ENCODE measurements at regions not wholly inside any gene's neighbourhood (a gene's known extent, or its start where the extent isn't known, plus 50 kb on each side); places are given as distances from the start of the nearest gene placed in this dataset.
"Not testable (repeated sequence)": the region's sequence is repeated elsewhere in the genome, so short reads cannot be mapped to it uniquely, and the experiment has no call there.

- no peak for DNase-seq
Measured at GRCh38 chr12:46538976-46539375, 166.4 kb upstream of the SLC38A2 start.

- no peak for DNase-seq
Measured at GRCh38 chr12:46537387-46537955, 164.9 kb upstream of the SLC38A2 start.

GRCh38 chr12:46536316-46536715 is 163.7 kb upstream of the SLC38A2 start:
- DNase-seq: not testable (repeated sequence)

DNA sequence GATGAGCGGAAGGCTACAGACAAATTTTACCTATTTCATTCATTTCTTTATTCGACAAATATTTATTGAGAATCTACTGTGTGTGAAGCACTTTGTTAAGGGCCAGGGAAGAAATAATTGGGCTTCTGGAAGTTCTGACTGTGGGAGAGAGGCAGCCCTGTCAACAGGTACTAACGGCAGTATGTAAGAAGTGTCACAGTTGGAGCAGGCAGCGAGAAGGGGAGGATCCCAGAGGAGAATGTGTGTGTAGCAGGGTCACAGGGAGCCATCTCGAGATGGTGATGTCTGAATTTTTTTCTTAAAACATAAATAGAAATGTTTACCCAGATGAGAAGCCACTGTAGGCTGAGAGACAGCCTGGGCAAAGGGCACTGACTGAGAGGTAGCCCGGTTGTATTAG is 163.3 kb upstream of the SLC38A2 start:
- no peak for DNase-seq

- no peak for DNase-seq
Measured at GRCh38 chr12:46535376-46535775, 162.8 kb upstream of the SLC38A2 start.

DNA sequence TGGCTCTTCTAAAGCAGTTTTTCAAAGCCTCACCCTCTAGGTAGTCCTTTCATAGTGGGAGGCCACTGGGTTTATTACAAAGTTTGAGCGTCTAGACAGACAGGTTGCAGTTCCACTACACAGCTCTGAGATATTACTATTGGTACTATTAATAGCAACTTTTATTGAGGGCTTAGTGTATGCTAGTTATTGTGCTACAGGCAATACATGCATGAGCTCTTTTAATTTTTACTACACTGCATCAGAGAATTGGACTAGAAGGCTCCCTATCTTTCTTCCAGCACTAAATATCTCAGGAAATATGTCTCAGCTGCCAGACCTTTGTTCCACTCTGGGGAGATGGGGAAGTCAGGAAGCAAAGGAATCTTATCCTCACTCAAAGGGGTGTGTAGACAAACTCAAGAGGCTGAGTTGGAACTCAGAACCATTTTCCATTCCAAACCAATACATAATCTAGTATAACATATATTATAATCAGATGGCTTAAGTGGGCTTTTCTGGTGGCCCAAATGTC is 161.8 kb upstream of the SLC38A2 start:
- no peak for DNase-seq

GRCh38 chr12:46533723-46534122 is 161.2 kb upstream of the SLC38A2 start:
- DNase-seq: no peak

DNA sequence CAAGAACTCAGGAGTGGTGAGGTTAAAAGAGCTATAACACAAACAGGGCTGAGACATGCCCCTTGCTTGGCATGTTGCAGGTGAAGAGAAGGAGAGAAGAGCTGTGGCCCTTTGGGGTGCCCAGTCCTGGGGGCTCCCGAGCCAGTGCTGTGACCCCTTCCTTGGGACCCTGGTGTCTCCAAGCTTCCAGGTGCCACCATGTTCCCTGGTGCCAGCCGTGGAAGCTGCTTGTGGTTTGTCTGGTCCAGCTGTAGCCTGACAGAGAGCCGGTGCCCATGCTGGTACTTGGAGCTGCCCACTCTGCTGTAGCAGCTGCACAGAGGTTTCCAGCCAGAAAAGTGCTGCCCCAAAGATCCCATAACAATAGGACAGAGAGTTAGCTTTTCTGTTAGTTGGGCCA is 159.2 kb upstream of the SLC38A2 start:
- no peak for DNase-seq

- no peak for DNase-seq
Measured at GRCh38 chr12:46531059-46531785, 158.6 kb upstream of the SLC38A2 start.

- no peak for DNase-seq
Measured at GRCh38 chr12:46530373-46531056, 157.9 kb upstream of the SLC38A2 start.

GRCh38 chr12:46526233-46526632 is 153.7 kb upstream of the SLC38A2 start:
- no peak for DNase-seq

- DNase-seq: no peak
Measured at GRCh38 chr12:46524778-46525177, 152.2 kb upstream of the SLC38A2 start.

- no peak for DNase-seq
Measured at GRCh38 chr12:46523863-46524770, 151.5 kb upstream of the SLC38A2 start.

- DNase-seq: no peak
Measured at GRCh38 chr12:46523446-46523845, 150.9 kb upstream of the SLC38A2 start.

DNA sequence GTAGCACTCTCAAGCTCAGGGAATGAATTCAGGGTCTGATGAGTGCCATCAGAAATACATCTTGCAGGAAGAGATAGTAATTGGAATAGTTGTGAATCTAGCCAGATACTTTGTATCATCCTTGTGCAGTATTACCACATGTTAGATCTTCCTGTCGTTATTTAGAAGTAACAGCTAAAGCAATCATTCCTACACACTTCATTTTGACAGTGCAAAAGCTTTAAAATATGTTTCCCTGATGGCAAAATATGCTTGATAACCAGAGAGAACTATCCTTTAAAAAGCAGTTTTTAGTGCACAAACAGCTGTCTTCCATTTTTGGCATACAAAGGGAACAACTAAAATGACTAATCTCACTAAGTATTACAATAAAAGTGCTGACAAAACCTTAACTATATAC is 149.5 kb upstream of the SLC38A2 start:
- no peak for DNase-seq

DNA sequence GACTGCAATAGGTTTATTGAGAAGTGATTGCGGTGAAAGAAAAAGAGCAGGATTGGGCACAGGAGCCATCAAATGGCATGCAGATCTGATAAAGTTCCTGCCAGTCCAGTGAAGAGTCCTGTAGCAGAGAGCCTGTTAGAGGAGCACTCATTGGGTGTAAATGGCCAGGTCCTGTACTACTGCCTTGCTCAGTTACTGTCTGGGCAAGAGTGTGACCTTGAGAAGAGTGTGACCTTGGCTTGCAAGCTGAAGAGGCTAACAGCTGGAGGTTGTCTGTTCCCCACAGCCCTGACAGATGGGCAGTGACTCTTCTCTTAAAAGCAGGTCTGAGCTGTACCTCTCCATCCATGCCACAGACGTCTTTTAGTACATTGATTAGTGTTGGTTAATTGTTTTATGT is 148.6 kb upstream of the SLC38A2 start:
- no peak for DNase-seq

DNA sequence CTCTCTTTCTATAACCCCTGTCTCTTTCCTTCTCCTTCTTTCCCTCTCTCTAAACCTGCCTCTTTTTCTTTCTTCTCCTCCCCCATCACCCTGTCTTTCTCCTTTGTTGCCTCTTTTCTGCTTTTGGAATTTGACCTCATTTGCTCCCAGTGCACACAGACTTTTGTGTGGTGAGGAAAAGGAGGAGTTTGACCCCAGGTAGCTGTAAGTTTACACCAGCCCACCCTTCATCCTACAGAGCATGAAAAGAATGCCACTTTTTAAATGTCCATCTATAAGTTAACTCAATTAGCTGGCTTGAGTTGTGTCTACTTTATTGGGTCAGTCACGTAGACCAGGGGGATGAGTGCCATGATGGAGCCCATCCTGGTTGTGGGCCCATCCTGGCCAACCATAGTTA is 146.8 kb upstream of the SLC38A2 start:
- no peak for DNase-seq

GRCh38 chr12:46518729-46519128 is 146.2 kb upstream of the SLC38A2 start:
- no peak for DNase-seq

DNA sequence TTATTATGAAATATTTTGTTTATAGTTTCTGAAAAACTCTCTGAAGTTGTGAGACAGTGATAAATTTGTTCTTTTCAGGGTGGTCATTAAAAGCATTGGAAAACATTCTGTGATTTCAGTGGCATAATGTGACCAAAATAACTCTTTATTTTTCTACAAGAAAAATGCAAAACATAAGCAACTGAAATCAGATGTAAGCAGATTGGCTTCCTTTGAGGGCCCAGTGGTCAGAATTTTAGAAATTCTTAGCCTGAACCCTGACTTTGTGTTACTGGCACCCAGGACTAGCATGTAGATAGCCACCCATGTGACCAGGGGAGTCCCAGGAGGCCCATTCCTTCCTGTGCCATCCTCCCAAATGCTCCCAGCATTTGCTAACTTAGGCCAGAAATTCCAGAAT is 145.6 kb upstream of the SLC38A2 start:
- no peak for DNase-seq

- DNase-seq: no peak
Measured at GRCh38 chr12:46517579-46517962, 145.0 kb upstream of the SLC38A2 start.

DNA sequence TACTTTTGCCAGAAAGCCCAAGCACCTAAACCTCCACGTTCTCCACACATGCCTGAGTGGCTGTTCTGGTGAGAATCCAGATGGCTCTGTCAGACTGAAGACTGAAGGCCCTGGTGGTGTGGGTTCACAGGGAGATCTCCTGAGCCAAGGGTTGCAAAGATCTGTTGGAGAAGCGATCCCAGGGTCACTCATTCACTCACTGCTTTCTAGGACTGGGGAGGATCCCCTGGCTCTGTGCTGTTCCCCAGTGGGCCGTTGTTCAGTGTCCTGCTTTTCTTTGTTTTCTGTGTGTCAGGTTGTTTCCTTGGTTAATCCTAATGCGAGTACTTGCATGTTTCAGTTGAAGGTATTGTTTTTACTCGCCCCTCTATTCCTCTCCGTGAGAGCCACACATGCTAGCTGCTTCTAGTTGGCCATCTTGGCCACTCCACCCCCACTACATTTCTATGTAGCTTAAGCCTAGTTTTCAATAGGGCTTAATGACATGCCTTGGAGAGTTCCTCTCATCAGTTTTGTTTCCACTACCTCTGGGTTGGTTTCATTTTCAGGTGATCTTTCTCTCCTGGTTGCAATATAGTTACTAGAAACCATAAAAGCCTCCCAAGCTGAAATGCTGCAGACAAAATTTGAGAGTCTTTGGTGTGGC is 144.5 kb upstream of the SLC38A2 start:
- DNase-seq: no peak

- DNase-seq: no peak
Measured at GRCh38 chr12:46516238-46516932, 143.8 kb upstream of the SLC38A2 start.

Data from NCI-H446 treated with DMSO at 0.1 percent for 48 hours (cell line).